ENCODE measurements at regions not wholly inside any gene's neighbourhood (a gene's known extent, or its start where the extent isn't known, plus 50 kb on each side); places are given as distances from the start of the nearest gene placed in this dataset.

- Histone ChIP-seq H3K9ac (ENCODE audit: insufficient read depth, low read length) (no peak overlapping the region), H3K27me3 (ENCODE audit: control insufficient read depth, insufficient read depth, low read length) (no peaks in the 10 kb centered on the region), H3K4me3 (replicated peaks in 1 of 4; ENCODE audit: control extremely low read depth in 1 of 4, insufficient read depth in 1 of 4, low read depth in 3 of 4, low read length in 4 of 4) (no peak overlapping the region), H3K9me3 (ENCODE audit: control insufficient read depth, insufficient read depth, low read depth, low read length) (no peaks in the 10 kb centered on the region), H3K4me2 (ENCODE audit: extremely low read depth, insufficient read depth, low read length) (no peak overlapping the region), H3K27ac (ENCODE audit: insufficient read depth, low read length) (no peak overlapping the region), H3K36me3 (ENCODE audit: control insufficient read depth, insufficient read depth, low read length) (no peaks in the 10 kb centered on the region), H3K4me1 (ENCODE audit: control insufficient read depth, extremely low read depth, insufficient read depth, low read length) (no peaks in the 10 kb centered on the region), H2AFZ (ENCODE audit: low read length) (no peak overlapping the region), H4K20me1 (ENCODE audit: control insufficient read depth, extremely low read depth, insufficient read depth, low read length) (no peaks in the 10 kb centered on the region), H3K79me2 (ENCODE audit: control insufficient read depth, insufficient read depth, low read length) (no peaks in the 10 kb centered on the region)
- TF ChIP-seq EZH2 (IDR thresholded peaks at IDR 0.05; ENCODE audit: low read length, missing control alignments) (no peak), CTCF (conservative IDR thresholded peaks at IDR 0.05 in 1 of 2, IDR thresholded peaks at IDR 0.05 in 1 of 2; ENCODE audit: low read depth in 1 of 2, low read length in 2 of 2) (no peak)
- no peak for DNase-seq (ENCODE audit: low read depth in 2 of 2)
Observed at GRCh38 chr1:5464366-5464765, 527.9 kb downstream of the NPHP4 start.

- H3K27ac ChIP-seq (ENCODE audit: insufficient read depth, low read length) = no peak overlapping the region
- DNase-seq (ENCODE audit: low read depth in 2 of 2) = no peak
- H2AFZ ChIP-seq (ENCODE audit: low read length) = no peak overlapping the region
- no peaks in the 10 kb centered on the region for H3K9me3 ChIP-seq (ENCODE audit: control insufficient read depth, insufficient read depth, low read depth, low read length)
- H3K4me2 ChIP-seq (ENCODE audit: extremely low read depth, insufficient read depth, low read length) = no peak overlapping the region
- no peaks in the 10 kb centered on the region for H4K20me1 ChIP-seq (ENCODE audit: control insufficient read depth, extremely low read depth, insufficient read depth, low read length)
- no peak overlapping the region for H3K4me3 ChIP-seq (replicated peaks in 1 of 4; ENCODE audit: control extremely low read depth in 1 of 4, insufficient read depth in 1 of 4, low read depth in 3 of 4, low read length in 4 of 4)
- H3K36me3 ChIP-seq (ENCODE audit: control insufficient read depth, insufficient read depth, low read length) = no peaks in the 10 kb centered on the region
- H3K4me1 ChIP-seq (ENCODE audit: control insufficient read depth, extremely low read depth, insufficient read depth, low read length) = no peaks in the 10 kb centered on the region
- H3K79me2 ChIP-seq (ENCODE audit: control insufficient read depth, insufficient read depth, low read length) = no peaks in the 10 kb centered on the region
- TF ChIP-seq EZH2 (IDR thresholded peaks at IDR 0.05; ENCODE audit: low read length, missing control alignments) = no peak
- no peak for TF ChIP-seq CTCF (conservative IDR thresholded peaks at IDR 0.05 in 1 of 2, IDR thresholded peaks at IDR 0.05 in 1 of 2; ENCODE audit: low read depth in 1 of 2, low read length in 2 of 2)
- no peak overlapping the region for H3K9ac ChIP-seq (ENCODE audit: insufficient read depth, low read length)
- no peaks in the 10 kb centered on the region for H3K27me3 ChIP-seq (ENCODE audit: control insufficient read depth, insufficient read depth, low read length)
Observed at GRCh38 chr1:5460974-5461373, 531.3 kb downstream of the NPHP4 start.

GRCh38 chr1:5459839-5460610, 532.2 kb downstream of the NPHP4 start:
- H3K4me2 ChIP-seq (ENCODE audit: extremely low read depth, insufficient read depth, low read length) = no peak overlapping the region
- H3K4me1 ChIP-seq (ENCODE audit: control insufficient read depth, extremely low read depth, insufficient read depth, low read length) = no peaks in the 10 kb centered on the region
- no peak overlapping the region for H3K9ac ChIP-seq (ENCODE audit: insufficient read depth, low read length)
- no peak for TF ChIP-seq EZH2 (IDR thresholded peaks at IDR 0.05; ENCODE audit: low read length, missing control alignments)
- DNase-seq (ENCODE audit: low read depth in 2 of 2) = no peak
- no peak overlapping the region for H3K4me3 ChIP-seq (replicated peaks in 1 of 4; ENCODE audit: control extremely low read depth in 1 of 4, insufficient read depth in 1 of 4, low read depth in 3 of 4, low read length in 4 of 4)
- no peaks in the 10 kb centered on the region for H3K36me3 ChIP-seq (ENCODE audit: control insufficient read depth, insufficient read depth, low read length)
- no peaks in the 10 kb centered on the region for H3K9me3 ChIP-seq (ENCODE audit: control insufficient read depth, insufficient read depth, low read depth, low read length)
- H3K79me2 ChIP-seq (ENCODE audit: control insufficient read depth, insufficient read depth, low read length) = no peaks in the 10 kb centered on the region
- no peak overlapping the region for H2AFZ ChIP-seq (ENCODE audit: low read length)
- no peaks in the 10 kb centered on the region for H3K27me3 ChIP-seq (ENCODE audit: control insufficient read depth, insufficient read depth, low read length)
- H3K27ac ChIP-seq (ENCODE audit: insufficient read depth, low read length) = no peak overlapping the region
- no peaks in the 10 kb centered on the region for H4K20me1 ChIP-seq (ENCODE audit: control insufficient read depth, extremely low read depth, insufficient read depth, low read length)

Data from fibroblast of lung (primary cell).